Lower lobe of right lung (tissue), 2 donors: ENCODE measurements at regions not wholly inside any gene's neighbourhood (a gene's known extent, or its start where the extent isn't known, plus 50 kb on each side); places are given as distances from the start of the nearest gene placed in this dataset.

Experiments used
- ATAC-seq, 2 donors: fragments of 200-7000 bp; cut with Tn5 transposase; one replicate each; pipeline ENCODE4 v1.9.1; 2020 to 2022; ENCODE audit warnings: mild to moderate bottlenecking in 2 of 2, moderate library complexity in 2 of 2
- DNase-seq: peaks from one replicate; pipeline ENCODE4 v3.0.0-alpha.2; 2020
- H3K27ac ChIP-seq: fragments of 200-600 bp; one replicate; pipeline ENCODE4 v1.8.0; 2022
- H3K27me3 ChIP-seq: fragments of 200-600 bp; one replicate; pipeline ENCODE4 v1.8.0; 2022; ENCODE audit warnings: low read depth
- H3K36me3 ChIP-seq: fragments of 200-600 bp; one replicate; pipeline ENCODE4 v1.8.0; 2022; ENCODE audit warnings: mild to moderate bottlenecking
- H3K4me1 ChIP-seq: fragments of 200-600 bp; one replicate; pipeline ENCODE4 v1.8.0; 2022
- H3K4me3 ChIP-seq: fragments of 200-600 bp; one replicate; pipeline ENCODE4 v1.8.0; 2022; ENCODE audit warnings: mild to moderate bottlenecking
- H3K9me3 ChIP-seq: fragments of 200-600 bp; one replicate; pipeline ENCODE4 v1.8.0; 2022
- intact Hi-C: fragments of 100-400 bp; cut with DNase I; formaldehyde crosslinking; loops from one replicate; pipeline ENCODE4 v1.11.0; 2022
- TF ChIP-seq, protein P1 (sequence below): fragments of 200-600 bp; IDR thresholded peaks from one replicate; pipeline ENCODE4 v1.8.0; 2022; ENCODE audit warnings: antibody characterized with exemption, mild to moderate bottlenecking
- donor health status: DM: no; HTN: yes; CAD: no; lungs with severe emphysema.

DNA sequence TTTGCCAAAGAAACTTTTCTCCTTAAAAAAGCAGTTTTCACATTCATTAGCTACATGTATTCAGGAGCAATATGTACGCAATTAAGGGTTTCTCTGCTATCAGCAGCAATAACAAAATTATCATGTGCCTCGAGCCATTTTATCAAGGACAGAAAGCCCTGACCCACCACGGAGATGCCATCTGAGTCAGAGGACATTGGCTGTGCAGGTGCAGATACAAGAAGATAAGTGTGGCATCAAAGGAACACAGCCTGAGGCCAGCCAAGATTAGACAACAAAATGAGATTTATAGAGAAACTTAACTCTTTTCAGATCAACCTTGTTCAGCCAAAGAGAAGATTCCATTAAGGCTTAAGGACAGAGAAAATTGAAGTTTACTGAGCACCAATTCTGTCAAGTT, 115.2 kb upstream of the LGSN start:
- ATAC-seq (no peak), DNase-seq (no peak)
- Histone ChIP-seq H3K4me1 (no peaks in the 10 kb centered on the region), H3K27me3 (no peaks in the 10 kb centered on the region), H3K27ac (no peak overlapping the region), H3K36me3 (no peaks in the 10 kb centered on the region), H3K9me3 (no peaks in the 10 kb centered on the region), H3K4me3 (no peak overlapping the region)
- TF ChIP-seq, protein P1, sequence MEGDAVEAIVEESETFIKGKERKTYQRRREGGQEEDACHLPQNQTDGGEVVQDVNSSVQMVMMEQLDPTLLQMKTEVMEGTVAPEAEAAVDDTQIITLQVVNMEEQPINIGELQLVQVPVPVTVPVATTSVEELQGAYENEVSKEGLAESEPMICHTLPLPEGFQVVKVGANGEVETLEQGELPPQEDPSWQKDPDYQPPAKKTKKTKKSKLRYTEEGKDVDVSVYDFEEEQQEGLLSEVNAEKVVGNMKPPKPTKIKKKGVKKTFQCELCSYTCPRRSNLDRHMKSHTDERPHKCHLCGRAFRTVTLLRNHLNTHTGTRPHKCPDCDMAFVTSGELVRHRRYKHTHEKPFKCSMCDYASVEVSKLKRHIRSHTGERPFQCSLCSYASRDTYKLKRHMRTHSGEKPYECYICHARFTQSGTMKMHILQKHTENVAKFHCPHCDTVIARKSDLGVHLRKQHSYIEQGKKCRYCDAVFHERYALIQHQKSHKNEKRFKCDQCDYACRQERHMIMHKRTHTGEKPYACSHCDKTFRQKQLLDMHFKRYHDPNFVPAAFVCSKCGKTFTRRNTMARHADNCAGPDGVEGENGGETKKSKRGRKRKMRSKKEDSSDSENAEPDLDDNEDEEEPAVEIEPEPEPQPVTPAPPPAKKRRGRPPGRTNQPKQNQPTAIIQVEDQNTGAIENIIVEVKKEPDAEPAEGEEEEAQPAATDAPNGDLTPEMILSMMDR, result no peak
- intact Hi-C loops, result no loop called here

DNA sequence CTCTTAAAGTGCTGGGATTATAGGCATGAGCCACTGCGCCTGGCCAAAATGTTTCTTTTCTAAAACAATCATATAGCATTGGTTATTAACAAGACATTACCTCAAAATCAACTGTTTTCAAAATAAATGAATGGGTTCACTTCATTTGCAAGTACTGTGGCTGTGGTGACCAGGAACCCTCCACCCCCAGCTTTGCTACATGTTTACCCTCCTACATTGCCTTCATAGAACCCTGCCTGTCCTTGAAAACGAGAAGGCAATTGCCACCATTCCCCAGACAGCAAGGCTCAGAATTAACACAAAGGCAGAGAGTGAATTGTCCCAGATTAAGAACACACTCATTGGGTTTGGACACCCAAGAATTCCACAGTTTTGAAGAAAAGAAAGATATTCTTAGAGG, 116.6 kb upstream of the LGSN start:
- no peak overlapping the region for H3K27ac ChIP-seq
- H3K27me3 ChIP-seq, result no peaks in the 10 kb centered on the region
- TF ChIP-seq, protein P1, result no peak
- no peak for ATAC-seq
- intact Hi-C loops, result no loop called here
- no peak overlapping the region for H3K4me3 ChIP-seq
- no peaks in the 10 kb centered on the region for H3K9me3 ChIP-seq
- H3K4me1 ChIP-seq, result no peaks in the 10 kb centered on the region
- H3K36me3 ChIP-seq, result no peaks in the 10 kb centered on the region
- no peak for DNase-seq

DNA sequence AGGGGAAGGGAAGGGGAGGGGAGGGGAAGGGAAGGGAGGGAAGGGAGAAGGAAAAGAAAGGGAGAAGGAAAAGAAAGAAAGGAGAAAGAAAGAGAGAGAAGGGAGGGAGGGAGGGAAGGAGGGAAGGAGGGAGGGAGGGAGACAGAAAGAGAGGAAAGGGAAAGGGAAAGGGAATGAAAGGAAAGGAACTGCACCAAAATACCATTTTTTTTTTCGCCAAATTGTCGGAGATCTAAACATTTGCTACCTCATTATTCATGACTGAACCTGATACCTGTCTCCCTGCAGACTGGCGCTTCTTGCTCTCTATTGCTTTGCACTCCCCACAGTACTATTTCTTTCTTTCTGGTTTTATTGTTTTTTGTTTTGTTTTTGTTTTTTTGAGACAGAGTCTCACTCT, 117.3 kb upstream of the LGSN start:
- intact Hi-C loops, result no loop called here
- Histone ChIP-seq H3K27me3 (no peaks in the 10 kb centered on the region), H3K27ac (no peak overlapping the region), H3K4me1 (no peaks in the 10 kb centered on the region), H3K36me3 (no peaks in the 10 kb centered on the region), H3K4me3 (no peak overlapping the region), H3K9me3 (no peaks in the 10 kb centered on the region)
- DNase-seq, result no peak
- TF ChIP-seq, protein P1, result no peak
- ATAC-seq, result no peak

DNA sequence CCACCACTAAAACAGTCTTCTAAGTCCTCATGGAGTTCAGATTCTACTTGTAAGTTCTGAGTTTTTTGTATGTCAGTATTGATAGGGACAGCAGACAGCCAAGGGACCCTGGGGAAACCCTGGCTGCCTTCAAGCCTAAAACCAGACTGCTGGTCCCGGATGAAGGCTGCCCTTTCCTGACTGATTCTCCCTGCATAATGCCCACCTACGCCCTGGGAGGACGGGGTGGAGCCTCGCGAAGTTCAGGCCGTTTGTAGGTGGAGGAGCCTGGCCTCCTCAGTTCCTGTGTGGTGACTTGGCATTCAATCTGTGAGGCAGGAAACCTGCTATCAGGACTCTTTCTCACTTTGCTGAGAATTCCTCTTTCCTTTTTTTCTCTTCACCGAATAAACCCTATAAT, 120.3 kb upstream of the LGSN start:
- DNase-seq (no peak), ATAC-seq (no peak)
- Histone ChIP-seq H3K4me1 (no peaks in the 10 kb centered on the region), H3K4me3 (no peak overlapping the region), H3K27ac (no peak overlapping the region), H3K27me3 (no peaks in the 10 kb centered on the region), H3K36me3 (no peaks in the 10 kb centered on the region), H3K9me3 (no peaks in the 10 kb centered on the region)
- intact Hi-C loops, result no loop called here
- TF ChIP-seq, protein P1, result no peak

DNA sequence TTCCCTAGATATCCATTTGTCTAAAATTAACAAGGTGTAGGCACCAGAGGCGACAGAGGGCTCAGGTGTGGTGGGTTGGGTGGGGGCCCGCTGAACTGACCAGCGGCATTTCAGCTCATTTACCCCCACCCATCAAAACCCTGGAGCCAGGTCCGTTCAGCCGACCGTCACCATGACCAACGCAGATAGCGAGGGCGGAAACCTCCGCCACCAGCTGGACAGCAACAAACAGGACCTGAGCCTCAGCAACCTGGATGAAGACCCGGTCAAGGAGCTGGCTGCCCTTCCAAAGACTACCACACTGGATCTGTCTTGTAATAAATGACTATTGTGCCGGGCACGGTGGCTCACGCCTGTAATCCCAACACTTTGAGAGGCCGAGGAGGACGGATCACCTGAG, 120.8 kb upstream of the LGSN start:
- Histone ChIP-seq H3K4me3 (no peak overlapping the region), H3K27me3 (no peaks in the 10 kb centered on the region), H3K27ac (no peak overlapping the region), H3K36me3 (no peaks in the 10 kb centered on the region), H3K4me1 (no peaks in the 10 kb centered on the region), H3K9me3 (no peaks in the 10 kb centered on the region)
- TF ChIP-seq, protein P1, result no peak
- intact Hi-C loops, result no loop called here
- no peak for DNase-seq
- no peak for ATAC-seq
